Mesendoderm (in vitro differentiated cells): ENCODE measurements at regions not wholly inside any gene's neighbourhood (a gene's known extent, or its start where the extent isn't known, plus 50 kb on each side); places are given as distances from the start of the nearest gene placed in this dataset.
"Not testable (repeated sequence)": the region's sequence is repeated elsewhere in the genome, so short reads cannot be mapped to it uniquely, and the experiment has no call there.

Experiments
- DNase-seq: peaks from one replicate; pipeline ENCODE4 v3.0.0; 2013
- H2AK5ac ChIP-seq: 2 replicates; pipeline ENCODE4 v1.6.1; 2013; ENCODE audit warnings: low read length, inconsistent platforms
- H2BK120ac ChIP-seq: 2 replicates; pipeline ENCODE4 v1.6.1; 2013; ENCODE audit warnings: low read depth, mild to moderate bottlenecking, low read length, moderate library complexity, mixed read lengths
- H2BK15ac ChIP-seq: replicated peaks from 2 replicates; pipeline ENCODE4 v1.6.1; 2013; ENCODE audit warnings: low read depth, mild to moderate bottlenecking, moderate library complexity
- H2BK5ac ChIP-seq: 2 replicates; pipeline ENCODE4 v1.6.1; 2013; ENCODE audit warnings: low read length, inconsistent platforms
- H3K18ac ChIP-seq: 2 replicates; pipeline ENCODE4 v1.6.1; 2013; ENCODE audit warnings: mild to moderate bottlenecking, low read length, mixed read lengths
- H3K23ac ChIP-seq: one replicate; pipeline ENCODE4 v1.6.1; 2013; ENCODE audit warnings: low read length
- H3K27ac ChIP-seq: 2 replicates; pipeline ENCODE4 v1.5.1; 2013; ENCODE audit warnings: low read depth, mild to moderate bottlenecking, inconsistent platforms, low read length, moderate library complexity
- H3K27me3 ChIP-seq: 2 replicates; pipeline ENCODE4 v1.6.1; 2013; ENCODE audit warnings: low read length, control low read depth, mild to moderate bottlenecking, inconsistent platforms; ENCODE audit not compliant: insufficient read depth, poor library complexity
- H3K36me3 ChIP-seq: 2 replicates; pipeline ENCODE4 v1.6.1; 2013; ENCODE audit warnings: low read length, inconsistent platforms; ENCODE audit not compliant: control insufficient read depth, insufficient read depth
- H3K4ac ChIP-seq: one replicate; pipeline ENCODE4 v1.6.1; 2013; ENCODE audit warnings: low read depth, mild to moderate bottlenecking, low read length, moderate library complexity
- H3K4me1 ChIP-seq: 2 replicates; pipeline ENCODE4 v1.6.1; 2013; ENCODE audit warnings: low read depth, low read length, inconsistent platforms; ENCODE audit not compliant: control insufficient read depth
- H3K4me2 ChIP-seq: 2 replicates; pipeline ENCODE4 v1.6.1; 2013; ENCODE audit warnings: low read length
- H3K4me3 ChIP-seq: 2 replicates; pipeline ENCODE4 v1.5.1; 2013; ENCODE audit warnings: mild to moderate bottlenecking, low read length
- H3K56ac ChIP-seq: one replicate; pipeline ENCODE4 v1.6.1; 2013; ENCODE audit warnings: low read length
- H3K79me1 ChIP-seq: 2 replicates; pipeline ENCODE4 v1.6.1; 2013; ENCODE audit warnings: low read length, inconsistent platforms
- H3K79me2 ChIP-seq: 2 replicates; pipeline ENCODE4 v1.6.1; 2013; ENCODE audit warnings: mild to moderate bottlenecking, low read length; ENCODE audit not compliant: control insufficient read depth, insufficient read depth
- H3K9ac ChIP-seq: 2 replicates; pipeline ENCODE4 v1.6.1; 2013; ENCODE audit warnings: low read length, inconsistent platforms
- H4K5ac ChIP-seq: one replicate; pipeline ENCODE4 v1.6.1; 2013; ENCODE audit warnings: low read length
- H4K8ac ChIP-seq: one replicate; pipeline ENCODE4 v1.6.1; 2013; ENCODE audit warnings: low read depth, mild to moderate bottlenecking, control low read depth, low read length, moderate library complexity
- WGBS: extraction: QIAGEN DNeasy Blood & Tissue Kit; methylation state at CpG from one replicate; pipeline ENCODE4 v1.1.7; 2013; ENCODE audit warnings: low lambda C conversion rate, missing lambda C conversion rate; ENCODE audit not compliant: insufficient coverage; ENCODE audit errors: extremely low coverage; 5-methylcytosine and 5-hydroxymethylcytosine counted together

DNA sequence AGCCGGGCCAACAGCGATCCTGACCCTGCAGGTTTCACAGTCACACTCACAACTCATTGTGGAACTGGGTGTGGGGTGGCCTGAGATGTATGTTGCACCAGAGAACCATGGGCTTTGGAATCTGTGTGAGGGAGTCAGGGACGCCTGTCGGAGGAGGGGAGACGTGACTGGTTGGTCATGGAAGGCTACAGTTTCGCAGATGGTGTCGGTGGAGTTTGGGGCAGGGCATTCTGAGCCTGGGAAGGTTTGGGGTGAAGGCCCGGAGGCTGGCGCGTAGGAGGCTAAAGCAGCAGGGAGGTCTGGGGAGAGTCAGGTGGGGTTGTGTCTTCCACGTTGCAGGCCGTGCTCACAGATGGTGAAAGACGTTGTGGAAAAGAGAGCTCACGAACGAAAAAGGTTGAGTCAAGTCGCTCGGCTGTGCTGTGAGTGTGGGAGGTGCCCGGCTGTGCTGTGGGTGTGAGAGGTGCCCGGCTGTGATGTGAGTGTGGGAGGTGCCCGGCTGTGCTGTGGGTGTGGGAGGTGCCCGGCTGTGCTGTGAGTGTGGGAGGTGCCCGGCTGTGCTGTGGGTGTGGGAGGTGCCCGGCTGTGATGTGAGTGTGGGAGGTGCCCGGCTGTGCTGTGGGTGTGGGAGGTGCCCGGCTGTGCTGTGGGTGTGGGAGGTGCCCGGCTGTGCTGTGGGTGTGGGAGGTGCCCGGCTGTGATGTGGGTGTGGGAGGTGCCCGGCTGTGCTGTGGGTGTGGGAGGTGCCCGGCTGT, 244.2 kb upstream of the B3GAT1 start:
- not testable (repeated sequence) for H3K27ac ChIP-seq, H2BK5ac ChIP-seq, H2BK120ac ChIP-seq, H3K9ac ChIP-seq, H2BK15ac ChIP-seq, H3K79me2 ChIP-seq, DNase-seq, H3K4ac ChIP-seq, H3K27me3 ChIP-seq, H3K4me2 ChIP-seq, H3K79me1 ChIP-seq, H3K4me1 ChIP-seq, H4K5ac ChIP-seq, H3K18ac ChIP-seq, H3K23ac ChIP-seq, H4K8ac ChIP-seq, H3K4me3 ChIP-seq, H2AK5ac ChIP-seq, H3K56ac ChIP-seq, H3K36me3 ChIP-seq
- no CpG with 5 or more reads among the region's 29 CpGs for WGBS

DNA sequence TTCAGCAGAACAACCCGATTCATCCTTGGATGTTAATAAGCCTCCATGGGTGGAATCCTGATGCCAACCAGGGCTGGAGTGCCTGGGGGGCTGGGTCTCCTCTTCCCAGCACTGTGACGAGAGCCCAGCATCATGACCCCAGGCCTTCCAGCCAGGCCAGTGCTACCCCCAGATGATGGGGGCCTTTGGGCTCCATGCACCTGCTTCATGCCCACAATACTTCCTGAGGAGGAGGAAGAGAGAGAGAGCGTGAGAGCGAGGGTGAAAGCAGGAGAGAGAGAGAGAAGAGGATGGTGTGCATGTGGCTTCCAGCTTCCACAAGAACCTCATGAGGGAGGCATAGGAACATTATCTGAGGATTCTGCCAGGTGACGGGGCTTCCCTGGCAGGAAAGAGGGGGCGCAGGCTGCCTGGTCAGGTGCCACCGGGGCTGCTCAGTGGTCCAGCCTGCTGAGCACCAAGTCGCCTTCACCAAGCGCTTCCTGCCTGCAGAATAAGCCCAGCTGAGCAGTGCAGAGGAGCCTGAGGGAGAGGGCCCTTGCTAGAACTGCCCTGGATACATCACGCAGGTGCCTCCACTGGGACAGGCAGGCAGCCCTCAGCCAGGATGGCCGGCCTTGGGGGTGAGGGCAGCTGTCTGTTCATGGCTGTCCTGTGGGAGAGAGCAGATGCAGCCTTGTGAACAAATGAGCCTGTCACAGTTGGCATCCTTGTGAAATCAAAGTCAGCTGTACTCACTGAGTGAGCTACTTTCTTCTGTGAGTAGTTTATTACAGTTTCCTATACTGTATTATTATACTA, 243.3 kb upstream of the B3GAT1 start:
- Histone ChIP-seq H3K23ac (no peak overlapping the region), H4K8ac (no peak overlapping the region), H3K36me3 (no peaks in the 10 kb centered on the region), H3K4me1 (no peaks in the 10 kb centered on the region), H3K79me1 (no peaks in the 10 kb centered on the region), H2BK15ac (no peak overlapping the region), H3K27ac (no peak overlapping the region), H3K4ac (no peak overlapping the region), H3K27me3 (no peaks in the 10 kb centered on the region), H2BK120ac (no peak overlapping the region), H3K56ac (no peak overlapping the region), H2AK5ac (no peak overlapping the region), H3K4me2 (no peak overlapping the region), H3K9ac (no peak overlapping the region), H2BK5ac (no peak overlapping the region), H4K5ac (no peak overlapping the region), H3K4me3 (no peak overlapping the region), H3K18ac (no peak overlapping the region), H3K79me2 (no peaks in the 10 kb centered on the region)
- WGBS, result no CpG with 5 or more reads among the region's 11 CpGs
- no peak for DNase-seq

DNA sequence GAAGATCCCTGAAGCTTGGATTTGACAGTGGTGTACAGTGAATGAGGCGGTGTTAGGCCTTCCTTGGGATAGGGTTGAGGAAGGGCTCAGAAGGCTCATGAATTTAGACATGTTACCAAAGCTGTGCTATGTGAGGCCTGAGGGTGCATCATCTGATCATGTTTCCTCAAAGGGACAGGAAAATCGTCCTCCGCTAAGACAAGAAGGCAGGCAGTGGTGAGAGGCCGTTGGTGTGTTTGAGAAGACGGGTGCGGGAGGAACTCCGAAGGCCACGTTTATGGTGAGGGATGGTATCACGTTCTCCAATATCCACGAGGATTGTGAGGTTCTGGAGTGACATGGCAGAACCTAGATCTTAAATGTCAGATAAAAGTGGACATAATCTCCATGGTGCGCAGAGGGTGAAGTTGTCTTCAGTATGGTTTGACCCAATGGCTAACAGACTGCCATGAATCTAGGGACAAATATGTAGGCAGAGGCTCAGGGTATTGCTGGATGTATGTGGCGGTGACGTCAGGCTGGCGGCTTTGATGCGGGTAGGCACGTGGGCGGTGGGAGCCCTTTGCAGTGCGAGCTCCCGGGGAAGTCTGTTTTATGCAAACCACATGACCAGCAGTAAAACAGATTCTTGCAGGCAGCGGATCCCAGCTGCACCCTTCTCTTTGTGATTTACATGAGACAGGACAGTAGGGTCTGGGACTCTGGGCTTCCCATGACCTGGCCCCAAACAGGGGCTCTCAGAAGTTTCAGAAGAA, 242.3 kb upstream of the B3GAT1 start:
- no peak overlapping the region for H3K4ac ChIP-seq
- H3K27me3 ChIP-seq, result no peaks in the 10 kb centered on the region
- H2BK120ac ChIP-seq, result no peak overlapping the region
- no CpG with 5 or more reads among the region's 20 CpGs for WGBS
- no peak overlapping the region for H2BK15ac ChIP-seq
- no peak overlapping the region for H4K5ac ChIP-seq
- H3K9ac ChIP-seq, result no peak overlapping the region
- H3K79me1 ChIP-seq, result no peaks in the 10 kb centered on the region
- no peak overlapping the region for H3K23ac ChIP-seq
- no peak overlapping the region for H4K8ac ChIP-seq
- DNase-seq, result no peak
- H2BK5ac ChIP-seq, result no peak overlapping the region
- H3K4me1 ChIP-seq, result no peaks in the 10 kb centered on the region
- no peak overlapping the region for H3K4me3 ChIP-seq
- H3K36me3 ChIP-seq, result no peaks in the 10 kb centered on the region
- no peak overlapping the region for H3K18ac ChIP-seq
- no peaks in the 10 kb centered on the region for H3K79me2 ChIP-seq
- no peak overlapping the region for H3K27ac ChIP-seq
- no peak overlapping the region for H3K56ac ChIP-seq
- no peak overlapping the region for H3K4me2 ChIP-seq
- H2AK5ac ChIP-seq, result no peak overlapping the region

DNA sequence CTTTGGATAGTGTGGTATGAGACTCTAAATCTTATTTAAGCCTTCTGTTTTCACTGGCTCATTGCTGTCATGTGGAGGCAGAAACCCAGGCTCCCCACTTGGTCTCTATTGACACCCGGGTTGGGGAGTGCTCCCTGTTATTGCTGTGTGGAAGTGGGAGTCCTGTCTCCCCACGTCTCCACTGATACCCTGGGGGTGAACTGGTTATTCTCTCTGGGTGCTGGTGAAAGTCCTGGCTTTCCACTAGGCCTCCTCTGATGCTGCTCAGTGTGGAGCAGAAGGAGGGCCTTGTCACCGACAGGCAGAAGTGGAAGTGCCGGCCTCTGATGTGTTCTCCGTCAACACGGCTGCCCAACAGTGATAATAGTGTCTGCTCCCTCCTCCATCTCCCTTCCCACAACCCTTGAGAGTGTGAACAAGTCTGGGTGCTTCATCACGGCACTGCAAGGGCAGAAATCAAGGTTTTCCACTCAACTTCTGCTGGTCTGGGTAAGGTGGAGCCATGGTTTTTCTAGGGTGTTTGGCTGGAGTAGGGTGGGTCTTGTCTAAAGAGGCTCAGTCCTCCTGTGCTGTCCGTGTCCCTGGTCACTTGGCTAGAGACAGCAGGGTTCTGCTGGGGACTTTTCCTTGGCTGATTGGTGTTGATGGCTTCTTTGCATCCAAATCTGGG, 240.7 kb upstream of the B3GAT1 start:
- Histone ChIP-seq H3K36me3 (no peaks in the 10 kb centered on the region), H3K23ac (no peak overlapping the region), H3K4ac (no peak overlapping the region), H4K5ac (no peak overlapping the region), H4K8ac (no peak overlapping the region), H2BK15ac (no peak overlapping the region), H2AK5ac (no peak overlapping the region), H2BK5ac (no peak overlapping the region), H3K79me2 (no peaks in the 10 kb centered on the region), H3K4me2 (no peak overlapping the region), H3K9ac (no peak overlapping the region), H3K18ac (no peak overlapping the region), H2BK120ac (no peak overlapping the region), H3K27ac (no peak overlapping the region), H3K56ac (no peak overlapping the region), H3K4me3 (no peak overlapping the region), H3K79me1 (no peaks in the 10 kb centered on the region), H3K27me3 (no peaks in the 10 kb centered on the region), H3K4me1 (no peaks in the 10 kb centered on the region)
- WGBS, result no CpG with 5 or more reads among the region's 8 CpGs
- DNase-seq, result no peak

DNA sequence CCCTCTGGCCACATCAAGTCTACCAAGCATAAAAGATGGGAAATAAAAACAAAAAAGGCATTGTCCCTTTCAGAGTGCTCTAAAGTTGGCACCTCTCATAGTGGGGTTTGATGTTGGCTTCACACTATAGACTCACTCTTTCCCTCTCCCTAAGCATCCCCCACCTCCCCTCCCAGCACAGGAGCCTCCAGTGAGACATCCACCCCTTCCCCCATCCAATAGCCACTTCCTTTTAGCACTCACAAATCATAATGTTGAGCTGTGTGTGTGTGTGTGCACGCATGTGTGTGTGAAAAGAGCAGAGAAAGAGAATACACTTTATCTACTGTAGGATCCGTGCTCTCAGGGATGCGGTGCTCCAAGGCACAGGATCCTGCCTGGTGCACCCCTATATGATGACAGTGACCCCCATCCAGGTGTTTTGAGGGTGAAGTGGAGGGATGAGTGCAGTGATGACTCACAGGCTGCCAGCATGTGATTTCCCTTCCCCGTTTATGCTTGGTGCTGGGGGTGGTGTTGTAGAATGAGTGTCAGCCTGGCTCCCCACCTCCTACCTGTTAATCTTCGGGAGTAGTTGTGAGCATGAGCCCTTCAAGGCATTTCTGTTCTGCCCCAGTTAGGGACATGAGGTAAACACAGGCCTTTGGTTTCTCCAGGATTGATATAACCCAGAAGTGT, 235.2 kb upstream of the B3GAT1 start:
- H3K27ac ChIP-seq, result no peak overlapping the region
- no peaks in the 10 kb centered on the region for H3K36me3 ChIP-seq
- no peak overlapping the region for H3K4me3 ChIP-seq
- no peak overlapping the region for H3K9ac ChIP-seq
- no peak overlapping the region for H3K18ac ChIP-seq
- H4K8ac ChIP-seq, result no peak overlapping the region
- no peak overlapping the region for H2BK5ac ChIP-seq
- no peak overlapping the region for H3K4ac ChIP-seq
- no peak for DNase-seq
- H3K4me1 ChIP-seq, result no peaks in the 10 kb centered on the region
- H2AK5ac ChIP-seq, result no peak overlapping the region
- no peaks in the 10 kb centered on the region for H3K79me1 ChIP-seq
- no peaks in the 10 kb centered on the region for H3K79me2 ChIP-seq
- H2BK120ac ChIP-seq, result no peak overlapping the region
- no peak overlapping the region for H3K4me2 ChIP-seq
- WGBS, result no CpG with 5 or more reads among the region's 5 CpGs
- H3K23ac ChIP-seq, result no peak overlapping the region
- no peaks in the 10 kb centered on the region for H3K27me3 ChIP-seq
- no peak overlapping the region for H4K5ac ChIP-seq
- H3K56ac ChIP-seq, result no peak overlapping the region
- no peak overlapping the region for H2BK15ac ChIP-seq
